HG03439 (cell line): ENCODE measurements at regions not wholly inside any gene's neighbourhood (a gene's known extent, or its start where the extent isn't known, plus 50 kb on each side); places are given as distances from the start of the nearest gene placed in this dataset.
A peak's percentile ranks its signal among the peaks of the same experiment; 100 is the strongest.
"Not testable (repeated sequence)": the region's sequence is repeated elsewhere in the genome, so short reads cannot be mapped to it uniquely, and the experiment has no call there.

Experiments used
- ATAC-seq: cut with Tn5 transposase; IDR thresholded peaks from one replicate; pipeline ENCODE4 v1.9.1; 2021; ENCODE audit warnings: mild to moderate bottlenecking, moderate library complexity; ENCODE audit not compliant: unreplicated experiment

DNA sequence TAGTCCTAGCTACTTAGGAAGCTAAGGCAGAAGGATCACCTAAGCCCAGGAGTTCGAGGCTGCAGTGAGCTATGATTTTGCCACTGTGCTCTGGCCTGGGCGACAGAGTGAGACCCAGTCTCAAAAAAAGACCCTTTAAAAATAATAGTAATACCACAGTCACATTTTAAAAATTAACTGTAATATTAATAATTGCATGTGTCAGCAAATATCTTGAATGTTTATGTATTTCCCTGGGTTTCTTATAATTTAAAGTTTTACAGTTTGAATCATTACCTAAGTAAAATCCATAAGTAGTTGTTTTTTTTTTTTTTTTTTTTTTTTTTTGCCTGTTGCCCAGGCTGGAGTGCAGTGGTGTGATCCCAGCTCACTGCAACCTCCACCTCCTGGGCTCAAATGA, 69.2 kb downstream of the LYZL2 start:
- ATAC-seq, result no peak

GRCh38 chr10:30559180-30559579, 70.4 kb downstream of the LYZL2 start:
- ATAC-seq, result no peak

- ATAC-seq, result no peak
Measured at GRCh38 chr10:30558411-30558810, 71.1 kb downstream of the LYZL2 start.

DNA sequence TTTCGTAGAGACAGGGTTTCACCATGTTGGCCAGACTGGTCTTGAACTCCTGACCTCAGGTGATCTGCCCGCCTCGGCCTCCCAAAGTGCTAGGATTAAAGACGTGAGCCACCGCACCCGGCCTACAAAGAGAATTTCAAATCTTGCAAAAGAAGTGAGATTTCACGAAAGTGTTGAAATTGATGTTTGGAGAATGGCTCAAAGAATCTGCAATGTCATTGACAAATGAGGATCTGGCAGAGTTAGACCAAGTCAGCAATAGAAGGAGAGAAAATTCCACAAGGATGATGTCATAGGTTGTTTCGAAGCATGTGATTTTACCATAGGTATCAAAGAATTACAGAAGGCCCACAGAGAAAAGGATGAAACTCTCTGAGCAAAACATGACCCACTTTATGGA, 71.7 kb downstream of the LYZL2 start:
- no peak for ATAC-seq

DNA sequence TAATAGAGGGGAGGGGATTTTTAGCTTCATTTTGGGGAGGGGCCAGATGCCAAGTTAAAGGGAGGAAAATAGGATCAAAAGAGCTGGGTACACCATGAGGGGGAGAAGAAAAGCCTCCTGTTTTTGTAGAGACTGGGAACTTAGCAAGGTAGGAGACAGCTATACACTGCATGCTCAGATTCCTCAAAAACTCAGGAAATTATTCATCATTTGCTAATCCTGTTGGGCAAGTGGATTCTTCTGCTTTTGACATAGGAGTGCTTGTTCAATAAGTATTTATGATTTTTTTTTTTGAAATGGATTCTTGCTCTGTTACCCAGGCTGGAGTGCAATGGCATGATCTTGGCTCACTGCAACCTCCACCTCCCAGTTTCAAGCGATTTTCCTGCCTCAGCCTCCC, 73.4 kb downstream of the LYZL2 start:
- ATAC-seq, result no peak

GRCh38 chr10:30555465-30555864, 74.1 kb downstream of the LYZL2 start:
- ATAC-seq, result no peak

DNA sequence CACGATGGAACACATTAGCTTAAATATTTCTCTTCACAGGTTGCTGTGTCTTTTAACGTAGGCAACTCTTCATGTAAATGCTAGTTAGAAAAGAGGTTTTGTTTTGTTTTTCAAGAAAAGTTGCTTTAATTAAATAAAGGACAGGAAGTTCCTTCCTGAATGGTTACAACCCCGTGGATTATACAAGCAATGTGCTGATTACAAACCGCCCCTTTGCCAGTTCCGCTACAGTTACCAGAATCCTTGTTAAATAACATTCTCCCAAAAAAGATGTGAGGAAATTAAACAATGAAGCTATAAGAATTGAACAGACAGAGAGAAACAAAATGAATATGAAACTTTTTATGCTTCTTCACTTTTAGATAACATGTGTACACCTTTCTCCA, 75.1 kb downstream of the LYZL2 start:
- ATAC-seq, result no peak

DNA sequence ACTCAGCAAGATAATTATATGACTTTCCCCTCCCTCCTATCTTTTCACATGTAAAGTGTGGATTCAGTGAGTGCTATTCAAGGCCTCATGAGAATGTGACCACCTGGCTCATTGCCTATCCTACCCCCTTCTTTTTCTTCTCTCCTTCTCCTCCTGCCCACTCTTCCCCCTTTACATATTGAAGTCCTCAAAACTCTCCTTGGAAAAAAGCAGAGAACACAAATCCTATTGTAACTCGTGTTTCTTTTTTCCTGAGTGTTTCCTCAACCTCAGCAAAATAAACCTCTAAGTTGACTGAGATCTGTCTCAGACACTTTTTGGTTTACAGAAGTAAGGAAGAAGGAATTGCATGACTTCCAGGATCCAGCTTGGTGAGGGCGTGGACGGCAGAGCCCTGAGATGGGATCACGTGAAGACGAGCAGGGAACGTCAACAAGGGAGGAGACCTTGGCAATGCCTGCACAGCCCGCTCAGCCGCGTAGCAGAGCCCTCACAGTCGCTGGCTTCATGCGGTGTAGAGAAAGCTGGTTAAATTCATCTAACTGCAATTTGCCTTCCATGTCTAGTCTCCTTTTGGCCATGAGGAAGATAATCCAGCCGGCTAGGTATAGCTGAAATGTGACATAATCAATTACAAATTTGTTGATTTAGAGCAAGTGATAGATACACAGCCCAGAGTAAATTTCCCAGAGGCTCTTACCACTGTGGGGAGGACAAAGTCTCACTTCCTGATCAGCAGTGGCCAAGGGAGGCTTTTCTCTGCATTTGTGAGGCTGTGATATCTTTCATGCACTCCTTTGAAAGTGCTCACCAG, 75.7 kb downstream of the LYZL2 start:
- no peak for ATAC-seq

DNA sequence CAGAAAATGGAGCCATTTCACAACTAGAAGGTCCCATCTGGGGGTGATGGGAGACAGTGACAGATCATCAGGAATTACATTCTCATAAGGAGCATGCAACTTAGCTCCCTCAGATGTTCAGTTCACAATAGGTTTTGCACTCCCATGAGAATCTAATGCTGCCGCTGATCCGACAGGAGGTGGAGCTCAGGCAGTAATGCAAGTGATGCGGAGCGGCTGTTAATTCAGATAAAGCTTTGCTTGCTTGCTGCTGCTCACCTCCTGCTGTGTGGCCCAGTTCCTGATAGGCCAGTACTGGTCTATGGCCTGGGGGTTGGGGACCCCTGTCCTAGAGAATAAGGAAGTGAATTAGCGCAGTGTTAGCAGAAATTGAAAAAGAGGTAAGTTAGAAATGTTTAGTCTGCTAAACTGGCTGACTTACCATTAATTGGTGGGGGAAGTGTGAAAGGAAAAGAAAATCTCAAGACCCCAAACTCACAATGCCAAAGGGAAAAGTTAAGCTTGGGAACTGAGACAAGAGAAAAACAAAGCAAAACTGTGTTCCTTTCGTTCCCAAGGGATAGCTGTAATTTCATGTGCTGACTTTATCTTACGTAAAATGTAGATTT, 76.4 kb downstream of the LYZL2 start:
- no peak for ATAC-seq

GRCh38 chr10:30550967-30551815, 78.4 kb downstream of the LYZL2 start:
- ATAC-seq, result no peak

- not testable (repeated sequence) for ATAC-seq
Measured at GRCh38 chr10:30549134-30549687, 80.3 kb downstream of the LYZL2 start.

DNA sequence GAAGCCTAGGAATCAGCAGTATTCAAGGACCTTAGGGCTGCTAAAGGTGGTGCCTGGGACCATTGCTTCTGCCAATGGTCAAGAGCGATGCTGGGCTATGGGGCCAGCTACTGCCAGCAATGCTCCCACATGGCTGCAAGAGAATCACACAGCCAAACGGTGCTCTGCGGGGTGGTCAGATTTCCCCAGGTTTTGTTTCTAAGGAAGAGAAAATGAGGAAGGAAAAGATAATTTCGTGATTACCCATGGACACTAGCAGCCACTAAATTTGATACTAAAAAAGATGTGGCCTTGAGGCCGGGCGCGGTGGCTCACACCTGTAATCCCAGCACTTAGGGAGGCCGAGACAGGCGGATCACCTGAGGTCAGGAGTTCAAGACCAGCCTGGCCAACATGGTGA, 83.0 kb downstream of the LYZL2 start:
- ATAC-seq, result no peak

DNA sequence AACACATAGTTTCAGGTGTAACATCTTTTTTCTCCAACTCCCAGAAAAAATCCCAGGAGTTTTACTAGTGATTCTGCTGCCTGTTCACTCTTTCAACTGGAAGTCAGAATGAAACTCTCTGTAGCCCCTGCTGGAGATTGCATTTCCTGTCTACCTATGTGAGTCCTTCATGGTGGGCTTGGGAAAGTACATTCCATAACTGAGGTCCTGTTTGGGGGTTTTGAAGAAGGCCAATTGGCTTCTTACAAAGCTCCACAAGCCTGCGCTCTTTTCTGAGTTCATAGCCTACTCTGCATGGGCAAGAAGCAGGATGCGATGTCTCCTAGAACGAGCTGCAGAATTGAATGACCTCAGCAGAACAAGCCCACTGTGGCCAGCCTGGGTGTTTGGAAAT, 86.7 kb downstream of the LYZL2 start:
- peak; percentile 23 for ATAC-seq

GRCh38 chr10:30542001-30542894, 87.3 kb downstream of the LYZL2 start:
- ATAC-seq, result peak; percentile 46

DNA sequence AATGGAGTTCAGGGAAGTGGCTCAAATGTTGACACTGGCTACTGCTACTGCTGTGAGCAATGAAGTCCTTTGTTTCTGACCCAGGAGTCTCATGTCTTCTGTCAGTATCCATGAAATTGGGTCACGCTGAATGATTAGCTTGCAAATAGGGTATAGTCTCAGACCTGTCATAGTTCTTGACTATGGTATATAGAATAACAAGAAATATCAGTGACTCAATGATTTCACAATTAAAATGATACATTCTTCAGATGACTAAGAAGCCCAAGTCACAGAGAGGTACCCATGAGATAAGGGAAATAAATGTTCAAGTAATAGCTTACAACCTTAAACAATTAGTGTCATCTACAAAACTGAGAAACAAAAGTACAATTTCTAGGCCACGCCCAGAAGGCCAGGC, 89.3 kb downstream of the LYZL2 start:
- no peak for ATAC-seq

- ATAC-seq, result no peak
Measured at GRCh38 chr10:30538086-30538485, 91.5 kb downstream of the LYZL2 start.

DNA sequence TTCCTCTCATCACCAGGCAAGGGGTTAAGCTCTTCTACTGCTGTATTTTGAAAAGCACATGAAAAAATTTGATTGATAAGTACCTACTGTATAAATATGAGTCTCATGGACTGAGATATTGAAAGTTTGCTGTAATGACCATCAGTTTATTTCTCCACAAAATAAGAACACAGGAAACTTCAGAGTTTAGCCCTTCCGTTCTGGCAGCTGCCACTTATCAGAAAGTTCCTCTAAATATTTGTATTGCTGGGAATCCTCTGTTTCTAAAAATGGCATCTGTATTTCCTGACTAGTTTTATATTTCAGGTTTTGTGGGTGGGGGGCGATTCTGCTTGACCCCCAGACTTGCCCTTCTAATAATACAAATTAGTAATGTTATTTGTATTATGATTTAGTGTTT, 92.0 kb downstream of the LYZL2 start:
- ATAC-seq, result no peak

DNA sequence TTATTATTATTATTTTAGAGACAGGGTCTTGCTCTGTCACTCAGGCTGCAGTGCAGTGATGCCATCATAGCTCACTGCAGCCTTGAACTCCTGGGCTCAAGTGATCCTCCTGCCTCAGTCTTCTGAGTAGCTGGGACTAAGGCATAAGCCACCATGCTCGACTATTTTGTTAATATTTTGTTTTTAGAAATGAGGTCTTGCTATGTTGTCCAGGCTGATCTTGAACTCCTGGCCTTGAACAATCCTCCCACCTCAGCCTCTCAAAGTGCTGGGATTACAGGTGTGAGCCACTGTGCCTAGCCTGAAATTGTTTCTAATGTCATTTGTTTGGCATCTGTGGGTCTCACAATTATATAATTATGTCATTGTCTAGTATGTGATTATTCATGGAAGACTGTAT, 92.4 kb downstream of the LYZL2 start:
- not testable (repeated sequence) for ATAC-seq

DNA sequence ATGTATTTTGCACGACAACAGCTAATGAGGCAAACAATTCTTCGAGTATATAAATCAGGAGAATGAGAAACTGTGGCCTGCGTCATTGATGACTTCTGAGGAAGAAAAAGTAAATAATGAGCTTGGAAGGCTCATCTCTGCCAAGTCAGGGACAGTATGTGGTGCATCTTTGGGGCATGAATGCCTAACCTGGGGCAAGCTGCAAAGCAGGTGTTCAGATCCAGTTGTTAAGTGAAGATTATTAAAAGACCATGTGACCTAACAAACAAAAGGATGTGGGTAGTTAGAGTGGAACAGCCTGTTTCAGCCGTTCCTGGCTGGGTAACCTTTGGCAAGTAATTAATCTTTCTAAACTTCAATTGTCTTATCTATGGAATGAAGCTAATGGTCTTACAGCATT, 93.0 kb downstream of the LYZL2 start:
- no peak for ATAC-seq

DNA sequence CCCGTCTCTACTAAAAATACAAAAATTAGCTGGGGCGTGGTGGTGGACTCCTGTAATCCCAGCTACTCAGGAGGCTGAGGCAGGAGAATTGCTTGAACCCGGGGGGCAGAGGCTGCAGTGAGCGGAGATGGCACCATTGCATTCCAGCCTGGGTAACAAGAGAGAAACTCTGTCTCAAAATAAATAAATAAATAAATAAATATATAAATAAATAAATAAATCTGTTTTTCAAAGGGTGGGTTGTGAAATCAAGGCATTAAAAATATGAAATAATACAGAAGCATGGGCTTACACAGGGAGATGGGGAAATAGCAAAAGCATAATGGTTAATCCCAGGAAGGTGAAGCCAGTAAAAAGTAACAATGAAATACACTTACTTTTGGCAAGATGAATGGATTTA, 93.9 kb downstream of the LYZL2 start:
- ATAC-seq, result no peak
